ENCODE measurements at regions not wholly inside any gene's neighbourhood (a gene's known extent, or its start where the extent isn't known, plus 50 kb on each side); places are given as distances from the start of the nearest gene placed in this dataset.

DNA sequence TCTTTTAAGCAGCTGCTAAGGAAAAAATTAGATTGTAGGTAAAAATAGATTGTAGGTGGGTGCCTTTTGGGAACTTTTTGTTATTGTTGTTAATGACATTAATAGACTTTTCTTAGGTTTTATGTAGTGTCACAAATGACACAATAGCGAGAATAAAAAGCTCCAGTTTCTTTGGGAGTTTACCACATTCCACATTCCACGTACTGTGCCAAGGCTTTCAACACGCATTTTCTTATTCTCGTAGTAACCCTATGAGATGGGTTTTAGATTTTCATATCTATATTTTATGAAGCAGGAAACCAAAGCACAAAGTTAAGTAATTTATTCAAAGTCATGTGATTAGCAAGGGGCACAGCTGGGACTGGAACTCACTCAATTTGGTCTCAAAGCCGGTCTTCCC lies 103.8 kb downstream of the XRCC2 start:
- no peak overlapping the region for H3K4me3 ChIP-seq
- intact Hi-C loops (cut with DNase I), result no loop called here

DNA sequence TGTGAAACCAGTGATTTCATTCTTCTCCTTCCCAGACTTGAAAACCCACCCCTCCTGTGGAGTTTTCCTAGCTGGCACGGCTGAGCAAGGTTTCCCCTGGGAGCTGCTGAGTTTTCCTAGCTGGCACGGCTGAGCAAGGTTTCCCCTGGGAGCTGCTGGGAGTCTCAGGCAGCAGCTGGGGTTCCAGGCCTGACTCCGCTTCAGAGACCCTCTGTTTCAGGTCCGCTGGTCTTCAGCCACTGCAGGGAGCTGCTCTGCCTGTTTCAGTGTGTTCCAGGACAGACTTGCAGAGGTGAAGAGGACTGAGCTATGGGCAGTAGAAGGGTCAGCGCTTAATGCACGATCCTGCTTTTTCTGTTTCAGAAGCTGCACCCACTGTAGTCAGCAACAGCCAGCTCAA lies 104.9 kb downstream of the XRCC2 start:
- H3K27ac ChIP-seq, result no peak overlapping the region
- intact Hi-C loops (cut with DNase I), result no loop called here
- no peaks in the 10 kb centered on the region for H3K27me3 ChIP-seq
- DNase-seq (ENCODE audit: extremely low spot score in 2 of 2), result no peak
- H3K4me3 ChIP-seq, result no peak overlapping the region
- H3K4me1 ChIP-seq, result peaks cover 22% of the 10 kb centered on the region
- TF ChIP-seq, protein P1, sequence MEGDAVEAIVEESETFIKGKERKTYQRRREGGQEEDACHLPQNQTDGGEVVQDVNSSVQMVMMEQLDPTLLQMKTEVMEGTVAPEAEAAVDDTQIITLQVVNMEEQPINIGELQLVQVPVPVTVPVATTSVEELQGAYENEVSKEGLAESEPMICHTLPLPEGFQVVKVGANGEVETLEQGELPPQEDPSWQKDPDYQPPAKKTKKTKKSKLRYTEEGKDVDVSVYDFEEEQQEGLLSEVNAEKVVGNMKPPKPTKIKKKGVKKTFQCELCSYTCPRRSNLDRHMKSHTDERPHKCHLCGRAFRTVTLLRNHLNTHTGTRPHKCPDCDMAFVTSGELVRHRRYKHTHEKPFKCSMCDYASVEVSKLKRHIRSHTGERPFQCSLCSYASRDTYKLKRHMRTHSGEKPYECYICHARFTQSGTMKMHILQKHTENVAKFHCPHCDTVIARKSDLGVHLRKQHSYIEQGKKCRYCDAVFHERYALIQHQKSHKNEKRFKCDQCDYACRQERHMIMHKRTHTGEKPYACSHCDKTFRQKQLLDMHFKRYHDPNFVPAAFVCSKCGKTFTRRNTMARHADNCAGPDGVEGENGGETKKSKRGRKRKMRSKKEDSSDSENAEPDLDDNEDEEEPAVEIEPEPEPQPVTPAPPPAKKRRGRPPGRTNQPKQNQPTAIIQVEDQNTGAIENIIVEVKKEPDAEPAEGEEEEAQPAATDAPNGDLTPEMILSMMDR (IDR thresholded peaks at IDR 0.05), result no peak
- TF ChIP-seq POLR2A (IDR thresholded peaks at IDR 0.05), result no peak
- TF ChIP-seq POLR2AphosphoS5 (IDR thresholded peaks at IDR 0.05; ENCODE audit: insufficient read depth in 1 of 2, low read depth in 1 of 2), result no peak
- no peaks in the 10 kb centered on the region for H3K9me3 ChIP-seq
- no peaks in the 10 kb centered on the region for H3K36me3 ChIP-seq

More for the DNA sequence above, 103.8 kb downstream of the XRCC2 start:
- no peaks in the 10 kb centered on the region for H3K27me3 ChIP-seq
- no peak for TF ChIP-seq POLR2AphosphoS5 (IDR thresholded peaks at IDR 0.05; ENCODE audit: insufficient read depth in 1 of 2, low read depth in 1 of 2)
- TF ChIP-seq, protein P1 (IDR thresholded peaks at IDR 0.05), result no peak
- no peak for TF ChIP-seq POLR2A (IDR thresholded peaks at IDR 0.05)
- no peaks in the 10 kb centered on the region for H3K9me3 ChIP-seq
- H3K4me1 ChIP-seq, result peaks cover 22% of the 10 kb centered on the region
- no peak for DNase-seq (ENCODE audit: extremely low spot score in 2 of 2)
- H3K36me3 ChIP-seq, result no peaks in the 10 kb centered on the region
- H3K27ac ChIP-seq, result no peak overlapping the region

DNA sequence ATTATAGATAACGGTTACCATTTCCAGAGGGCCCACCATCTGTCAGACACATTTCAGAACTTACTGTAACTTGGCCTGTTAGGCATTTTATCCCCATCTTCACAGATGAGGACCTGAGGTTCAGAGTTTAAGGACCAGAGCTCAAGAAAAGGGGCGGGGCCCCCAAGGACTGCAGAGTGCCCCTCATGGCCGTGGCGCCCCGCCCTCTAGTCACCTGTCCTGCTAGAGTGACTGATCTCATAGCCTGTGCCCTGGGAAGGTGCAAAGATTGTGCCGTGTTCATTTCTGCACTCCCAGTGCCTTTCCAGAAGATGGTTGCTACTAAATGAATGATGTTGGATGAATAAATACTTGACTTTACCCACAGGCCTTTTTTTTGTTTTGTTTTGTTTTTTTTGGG lies 107.0 kb downstream of the XRCC2 start:
- peaks cover 10% of the 10 kb centered on the region for H3K4me1 ChIP-seq
- H3K4me3 ChIP-seq, result no peak overlapping the region
- H3K36me3 ChIP-seq, result no peaks in the 10 kb centered on the region
- no peaks in the 10 kb centered on the region for H3K9me3 ChIP-seq
- DNase-seq (ENCODE audit: extremely low spot score in 2 of 2), result no peak
- no peaks in the 10 kb centered on the region for H3K27me3 ChIP-seq
- no peak overlapping the region for H3K27ac ChIP-seq
- intact Hi-C loops (cut with DNase I), result no loop called here
- TF ChIP-seq POLR2AphosphoS5 (IDR thresholded peaks at IDR 0.05; ENCODE audit: insufficient read depth in 1 of 2, low read depth in 1 of 2) (no peak), POLR2A (IDR thresholded peaks at IDR 0.05) (no peak)
- TF ChIP-seq, protein P1 (IDR thresholded peaks at IDR 0.05), result no peak

DNA sequence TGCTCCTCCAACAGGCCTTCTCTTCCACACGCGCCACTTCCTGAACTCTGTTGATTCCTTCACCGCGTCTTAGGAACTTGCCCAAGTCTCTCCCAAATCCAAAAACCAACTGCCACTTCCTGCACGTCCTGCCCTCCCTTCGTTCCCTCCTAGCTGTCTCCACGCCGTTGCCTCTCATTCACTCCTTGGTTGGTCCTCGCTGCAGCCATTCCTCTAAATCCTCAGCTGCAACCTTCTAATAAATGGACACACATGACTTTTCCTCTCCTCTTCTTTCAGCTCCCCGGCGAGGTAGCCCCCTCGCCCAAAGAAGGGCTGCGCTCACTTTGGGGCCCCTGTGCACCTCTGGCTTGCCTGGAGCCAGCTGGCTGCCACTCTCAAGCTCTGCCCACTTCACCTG lies 110.2 kb downstream of the XRCC2 start:
- intact Hi-C loops (cut with DNase I), result no loop called here

DNA sequence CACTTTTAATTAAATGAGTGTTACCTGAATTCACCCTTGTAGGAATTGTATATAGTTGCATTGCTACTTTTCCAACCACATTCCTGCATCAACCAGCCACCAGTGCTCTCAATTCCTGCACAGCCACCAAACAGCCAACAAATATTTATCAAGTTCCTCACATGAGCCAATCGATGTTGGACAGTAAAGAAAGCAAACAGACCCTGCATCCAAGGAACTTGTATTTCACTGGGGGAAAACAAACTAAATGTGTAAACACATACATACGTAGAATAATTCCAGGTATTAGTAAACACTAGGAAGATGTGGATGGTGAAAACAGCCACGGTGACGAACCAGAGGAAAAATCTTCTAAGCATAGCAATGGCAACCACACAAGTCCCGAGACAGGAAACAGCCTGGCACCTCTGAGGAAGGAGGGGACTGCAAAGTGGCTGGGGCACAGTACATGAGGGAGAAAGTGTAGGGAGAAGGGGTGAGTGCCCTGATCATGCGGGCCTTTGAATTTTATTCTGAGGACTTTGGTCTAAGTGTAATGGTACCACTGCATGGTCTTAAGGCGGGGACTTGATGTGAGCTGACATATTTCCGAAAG lies 111.2 kb downstream of the XRCC2 start:
- H3K27me3 ChIP-seq, result no peaks in the 10 kb centered on the region
- H3K27ac ChIP-seq, result no peak overlapping the region
- no peak for DNase-seq (ENCODE audit: extremely low spot score in 2 of 2)
- TF ChIP-seq, protein P1 (IDR thresholded peaks at IDR 0.05), result no peak
- H3K4me3 ChIP-seq, result no peak overlapping the region
- intact Hi-C loops (cut with DNase I), result no loop called here
- H3K4me1 ChIP-seq, result no peaks in the 10 kb centered on the region
- no peaks in the 10 kb centered on the region for H3K36me3 ChIP-seq
- H3K9me3 ChIP-seq, result no peaks in the 10 kb centered on the region

More for the DNA sequence above, 110.2 kb downstream of the XRCC2 start:
- H3K4me3 ChIP-seq, result no peak overlapping the region
- H3K27me3 ChIP-seq, result no peaks in the 10 kb centered on the region
- H3K4me1 ChIP-seq, result no peaks in the 10 kb centered on the region
- no peak for DNase-seq (ENCODE audit: extremely low spot score in 2 of 2)
- no peak overlapping the region for H3K27ac ChIP-seq
- H3K36me3 ChIP-seq, result no peaks in the 10 kb centered on the region
- no peaks in the 10 kb centered on the region for H3K9me3 ChIP-seq
- TF ChIP-seq POLR2AphosphoS5 (IDR thresholded peaks at IDR 0.05; ENCODE audit: insufficient read depth in 1 of 2, low read depth in 1 of 2), result no peak
- TF ChIP-seq POLR2A (IDR thresholded peaks at IDR 0.05), result no peak
- TF ChIP-seq, protein P1 (IDR thresholded peaks at IDR 0.05), result no peak
